ENCODE measurements at regions not wholly inside any gene's neighbourhood (a gene's known extent, or its start where the extent isn't known, plus 50 kb on each side); places are given as distances from the start of the nearest gene placed in this dataset.
"Not testable (repeated sequence)": the region's sequence is repeated elsewhere in the genome, so short reads cannot be mapped to it uniquely, and the experiment has no call there.

GRCh38 chr3:31300456-31301443 is 232.0 kb upstream of the STT3B start:
- no peak for DNase-seq

- no peak for DNase-seq
These were observed 230.4 kb upstream of the STT3B start for GRCh38 chr3:31302343-31302742.

GRCh38 chr3:31305340-31305739 is 227.4 kb upstream of the STT3B start:
- DNase-seq: no peak

- no peak for DNase-seq
These were observed 225.5 kb upstream of the STT3B start for GRCh38 chr3:31307131-31307785.

- DNase-seq: no peak
These were observed 221.2 kb upstream of the STT3B start for GRCh38 chr3:31311559-31311958.

- DNase-seq: peak; percentile 40
These were observed 220.3 kb upstream of the STT3B start for GRCh38 chr3:31312400-31312799.

- no peak for DNase-seq
These were observed 218.5 kb upstream of the STT3B start for GRCh38 chr3:31314258-31314657.

- DNase-seq: no peak
These were observed 213.4 kb upstream of the STT3B start for GRCh38 chr3:31319332-31319731.

GRCh38 chr3:31321620-31322019 is 211.1 kb upstream of the STT3B start:
- no peak for DNase-seq

GRCh38 chr3:31322460-31322859 is 210.3 kb upstream of the STT3B start:
- no peak for DNase-seq

- DNase-seq: not testable (repeated sequence)
These were observed 204.8 kb upstream of the STT3B start for GRCh38 chr3:31327826-31328357.

GRCh38 chr3:31331278-31331677 is 201.4 kb upstream of the STT3B start:
- no peak for DNase-seq

GRCh38 chr3:31341130-31341529 is 191.6 kb upstream of the STT3B start:
- no peak for DNase-seq

- peak; percentile 22 for DNase-seq
These were observed 189.7 kb upstream of the STT3B start for GRCh38 chr3:31343075-31343474.

- no peak for DNase-seq
These were observed 187.1 kb upstream of the STT3B start for GRCh38 chr3:31345581-31345980.

GRCh38 chr3:31346542-31346979 is 186.2 kb upstream of the STT3B start:
- no peak for DNase-seq

GRCh38 chr3:31349001-31349748 is 183.6 kb upstream of the STT3B start:
- DNase-seq: no peak

GRCh38 chr3:31350307-31350706 is 182.4 kb upstream of the STT3B start:
- DNase-seq: no peak

- no peak for DNase-seq
These were observed 180.4 kb upstream of the STT3B start for GRCh38 chr3:31352331-31352730.

GRCh38 chr3:31353166-31353565 is 179.6 kb upstream of the STT3B start:
- DNase-seq: peak; percentile 26

GRCh38 chr3:31354373-31354772 is 178.4 kb upstream of the STT3B start:
- peak; percentile 23 for DNase-seq

- no peak for DNase-seq
These were observed 176.9 kb upstream of the STT3B start for GRCh38 chr3:31355807-31356206.

GRCh38 chr3:31356941-31357340 is 175.8 kb upstream of the STT3B start:
- DNase-seq: peak; percentile 40

Measured in fibroblast of skin of right biceps (primary cell).